PC-9 (cell line): ENCODE measurements at regions not wholly inside any gene's neighbourhood (a gene's known extent, or its start where the extent isn't known, plus 50 kb on each side); places are given as distances from the start of the nearest gene placed in this dataset.

Experiments used
- BruUV-seq: library from RNA; stranded (reverse); fragments of 400-500 nt; replicated peaks from 2 replicates; lab custom pipeline; 2021; lab: Mats Ljungman, UMichigan
- CTCF ChIA-PET: fragments of 300-600 bp; sonication (Branson Sonifier 250); formaldehyde crosslinking; loops from one replicate; lab custom pipeline; 2022; ENCODE audit warnings: antibody characterized with exemption; lab: Charles Lee
- POLR2A ChIA-PET: fragments of 300-600 bp; sonication (Branson Sonifier 250); formaldehyde crosslinking; loops from one replicate; lab custom pipeline; 2022; ENCODE audit warnings: antibody characterized with exemption; ENCODE audit not compliant: unreplicated experiment; lab: Charles Lee
- DNase-seq, 2 experiments: peaks; one replicate each; pipeline versions ENCODE4 v3.0.0 to v3.0.0-alpha.2; 2015 to 2022; ENCODE audit warnings: mixed read lengths in 1 of 2
- H2AFZ ChIP-seq: fragments of 200-600 bp; sonication (generic); 2 replicates; pipeline ENCODE4 v1.8.1; 2017; ENCODE audit warnings: antibody characterized with exemption
- H3F3A ChIP-seq: fragments of 200-600 bp; sonication (generic); 2 replicates; pipeline ENCODE4 v1.8.1; 2017; ENCODE audit warnings: antibody characterized with exemption, mild to moderate bottlenecking, low read depth; ENCODE audit not compliant: insufficient read depth
- H3K27ac ChIP-seq: fragments of 200-600 bp; sonication (generic); 2 replicates; pipeline ENCODE4 v1.6.1; 2016; ENCODE audit warnings: mixed run types
- H3K27me3 ChIP-seq: fragments of 200-600 bp; sonication (generic); 2 replicates; pipeline ENCODE4 v1.6.1; 2016; ENCODE audit warnings: low read depth, mixed run types; ENCODE audit not compliant: insufficient read depth
- H3K36me3 ChIP-seq: fragments of 200-600 bp; sonication (generic); 2 replicates; pipeline ENCODE4 v1.6.1; 2016; ENCODE audit warnings: low read depth, mixed run types
- H3K4me1 ChIP-seq: fragments of 200-600 bp; sonication (generic); replicated peaks from 2 replicates; pipeline ENCODE4 v1.6.1; 2016; ENCODE audit warnings: mixed run types; ENCODE audit not compliant: insufficient read depth
- H3K4me2 ChIP-seq: fragments of 200-600 bp; sonication (generic); 2 replicates; pipeline ENCODE4 v1.6.1; 2017; ENCODE audit warnings: mixed run types
- H3K4me3 ChIP-seq: fragments of 200-600 bp; sonication (generic); 2 replicates; pipeline ENCODE4 v1.6.1; 2016; ENCODE audit warnings: mixed run types
- H3K79me2 ChIP-seq: fragments of 200-600 bp; sonication (generic); 2 replicates; pipeline ENCODE4 v1.6.1; 2017; ENCODE audit warnings: low read depth, mixed run types
- H3K9me2 ChIP-seq: fragments of 200-600 bp; sonication (generic); 2 replicates; pipeline ENCODE4 v1.8.1; 2017; ENCODE audit warnings: mild to moderate bottlenecking; ENCODE audit not compliant: insufficient read depth
- H3K9me3 ChIP-seq: fragments of 200-600 bp; sonication (generic); 2 replicates; pipeline ENCODE4 v1.8.1; 2016; ENCODE audit warnings: low read depth; ENCODE audit not compliant: insufficient read depth
- H4K20me1 ChIP-seq: fragments of 200-600 bp; sonication (generic); 2 replicates; pipeline ENCODE4 v1.8.1; 2017; ENCODE audit not compliant: insufficient read depth
- CTCF ChIP-seq: fragments of 200-600 bp; sonication (generic); conservative IDR thresholded peaks from 2 replicates; pipeline ENCODE4 v1.6.1; 2017; ENCODE audit warnings: mixed run types, antibody characterized with exemption, mild to moderate bottlenecking, moderate library complexity
- EZH2 ChIP-seq: fragments of 200-600 bp; sonication (generic); IDR thresholded peaks from 2 replicates; pipeline ENCODE4 v1.8.0; 2017; ENCODE audit warnings: antibody characterized with exemption, low read depth
- intact Hi-C: fragments of 100-400 bp; cut with micrococcal nuclease; formaldehyde crosslinking; loops from one replicate; pipeline ENCODE4 v1.10.0; 2022; ENCODE audit not compliant: unreplicated experiment

GRCh38 chr2:133787651-133788050 lies 219.4 kb upstream of the NCKAP5 start:
- H3K27ac ChIP-seq: no peak overlapping the region
- H3K4me2 ChIP-seq: no peak overlapping the region
- no peaks in the 10 kb centered on the region for H4K20me1 ChIP-seq
- no peak for DNase-seq
- H3K4me1 ChIP-seq: no peaks in the 10 kb centered on the region
- no TSS peak for BruUV-seq
- no peaks in the 10 kb centered on the region; the same call in 1 of the 2 replicates for H3K27me3 ChIP-seq
- no peaks in the 10 kb centered on the region for H3K9me3 ChIP-seq
- H3K36me3 ChIP-seq: no peaks in the 10 kb centered on the region
- POLR2A ChIA-PET: no interaction called here
- no peaks in the 10 kb centered on the region for H3K79me2 ChIP-seq
- intact Hi-C loops: no loop called here
- H3F3A ChIP-seq: no peaks in the 10 kb centered on the region
- H3K9me2 ChIP-seq: no peaks in the 10 kb centered on the region
- H3K4me3 ChIP-seq: no peak overlapping the region
- no peak overlapping the region for H2AFZ ChIP-seq
- TF ChIP-seq EZH2: no peak
- CTCF ChIA-PET: no interaction called here

- CTCF ChIA-PET: no interaction called here
Observed at GRCh38 chr2:133788386-133788785, 220.1 kb upstream of the NCKAP5 start.

GRCh38 chr2:133789743-133790142 lies 221.5 kb upstream of the NCKAP5 start:
- TF ChIP-seq CTCF: no peak
- TF ChIP-seq EZH2: no peak
- Histone ChIP-seq H3K4me2 (no peak overlapping the region), H2AFZ (no peak overlapping the region), H4K20me1 (no peaks in the 10 kb centered on the region), H3K79me2 (no peaks in the 10 kb centered on the region), H3K9me2 (no peaks in the 10 kb centered on the region), H3K4me3 (no peak overlapping the region), H3K9me3 (no peaks in the 10 kb centered on the region), H3K36me3 (no peaks in the 10 kb centered on the region), H3K4me1 (no peaks in the 10 kb centered on the region), H3K27me3 (no peaks in the 10 kb centered on the region; the same call in 1 of the 2 replicates), H3K27ac (no peak overlapping the region), H3F3A (no peaks in the 10 kb centered on the region)
- no peak for DNase-seq
- CTCF ChIA-PET: no interaction called here
- no TSS peak for BruUV-seq
- intact Hi-C loops: no loop called here
- POLR2A ChIA-PET: no interaction called here

More at GRCh38 chr2:133788386-133788785, 220.1 kb upstream of the NCKAP5 start:
- H2AFZ ChIP-seq: no peak overlapping the region
- H3K9me3 ChIP-seq: no peaks in the 10 kb centered on the region
- H3K36me3 ChIP-seq: no peaks in the 10 kb centered on the region
- no peak for TF ChIP-seq CTCF
- TF ChIP-seq EZH2: no peak
- no peaks in the 10 kb centered on the region for H3K9me2 ChIP-seq
- no peaks in the 10 kb centered on the region; the same call in 1 of the 2 replicates for H3K27me3 ChIP-seq
- H3F3A ChIP-seq: no peaks in the 10 kb centered on the region
- no peak overlapping the region for H3K4me3 ChIP-seq
- no peak overlapping the region for H3K4me2 ChIP-seq
- no peaks in the 10 kb centered on the region for H4K20me1 ChIP-seq
- no peak overlapping the region for H3K27ac ChIP-seq
- no peaks in the 10 kb centered on the region for H3K4me1 ChIP-seq
- no peak for DNase-seq
- BruUV-seq: no TSS peak
- H3K79me2 ChIP-seq: no peaks in the 10 kb centered on the region
- POLR2A ChIA-PET: no interaction called here
- intact Hi-C loops: no loop called here

- CTCF ChIA-PET: no interaction called here
Observed at GRCh38 chr2:133790711-133791110, 222.4 kb upstream of the NCKAP5 start.

More at GRCh38 chr2:133790711-133791110, 222.4 kb upstream of the NCKAP5 start:
- H3K9me3 ChIP-seq: no peaks in the 10 kb centered on the region
- no peaks in the 10 kb centered on the region for H3K4me1 ChIP-seq
- no peak for DNase-seq
- H3K27me3 ChIP-seq: no peaks in the 10 kb centered on the region; the same call in 1 of the 2 replicates
- H3K27ac ChIP-seq: no peak overlapping the region
- H3K36me3 ChIP-seq: no peaks in the 10 kb centered on the region
- no peak overlapping the region for H3K4me2 ChIP-seq
- TF ChIP-seq EZH2: no peak
- no peak for TF ChIP-seq CTCF
- BruUV-seq: no TSS peak
- no peak overlapping the region for H3K4me3 ChIP-seq
- intact Hi-C loops: no loop called here
- no peaks in the 10 kb centered on the region for H4K20me1 ChIP-seq
- H3K79me2 ChIP-seq: no peaks in the 10 kb centered on the region
- POLR2A ChIA-PET: no interaction called here
- H3K9me2 ChIP-seq: no peaks in the 10 kb centered on the region
- no peak overlapping the region for H2AFZ ChIP-seq
- no peaks in the 10 kb centered on the region for H3F3A ChIP-seq
